Ecto neural progenitor cell (in vitro differentiated cells): ENCODE measurements at regions not wholly inside any gene's neighbourhood (a gene's known extent, or its start where the extent isn't known, plus 50 kb on each side); places are given as distances from the start of the nearest gene placed in this dataset.
"Not testable (repeated sequence)": the region's sequence is repeated elsewhere in the genome, so short reads cannot be mapped to it uniquely, and the experiment has no call there.

Source experiments
- DNase-seq: peaks from one replicate; pipeline ENCODE4 v3.0.0-alpha.2; 2018; ENCODE audit warnings: low spot score

DNA sequence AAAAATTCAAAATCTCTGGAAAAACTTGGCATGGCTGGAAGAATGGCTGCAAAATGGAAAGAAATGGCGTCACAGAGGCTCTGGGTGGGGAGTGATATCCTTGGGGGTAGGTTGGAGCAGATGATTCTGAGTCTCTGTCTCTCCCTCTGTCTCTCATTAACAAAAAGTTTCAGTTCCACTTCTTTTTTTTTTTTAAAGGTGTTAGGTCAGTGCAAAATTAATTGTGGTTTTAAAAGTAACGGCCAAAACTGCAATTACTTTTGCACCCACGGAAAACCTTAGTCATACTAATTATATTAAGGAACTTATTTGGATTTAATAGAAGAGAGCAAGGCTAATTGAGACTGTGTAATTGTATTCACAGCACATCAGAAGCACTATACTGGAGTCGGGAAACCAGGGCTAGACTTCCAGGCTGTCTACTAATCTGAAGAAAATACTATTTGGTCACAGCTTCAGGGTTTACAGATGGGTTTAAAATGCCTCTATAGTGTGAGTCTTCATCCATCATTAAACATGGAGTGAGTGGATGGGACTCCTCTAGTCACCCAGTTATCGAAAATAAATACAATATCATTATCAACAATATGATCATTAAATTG is 289.1 kb upstream of the PLD5 start:
- no peak for DNase-seq

DNA sequence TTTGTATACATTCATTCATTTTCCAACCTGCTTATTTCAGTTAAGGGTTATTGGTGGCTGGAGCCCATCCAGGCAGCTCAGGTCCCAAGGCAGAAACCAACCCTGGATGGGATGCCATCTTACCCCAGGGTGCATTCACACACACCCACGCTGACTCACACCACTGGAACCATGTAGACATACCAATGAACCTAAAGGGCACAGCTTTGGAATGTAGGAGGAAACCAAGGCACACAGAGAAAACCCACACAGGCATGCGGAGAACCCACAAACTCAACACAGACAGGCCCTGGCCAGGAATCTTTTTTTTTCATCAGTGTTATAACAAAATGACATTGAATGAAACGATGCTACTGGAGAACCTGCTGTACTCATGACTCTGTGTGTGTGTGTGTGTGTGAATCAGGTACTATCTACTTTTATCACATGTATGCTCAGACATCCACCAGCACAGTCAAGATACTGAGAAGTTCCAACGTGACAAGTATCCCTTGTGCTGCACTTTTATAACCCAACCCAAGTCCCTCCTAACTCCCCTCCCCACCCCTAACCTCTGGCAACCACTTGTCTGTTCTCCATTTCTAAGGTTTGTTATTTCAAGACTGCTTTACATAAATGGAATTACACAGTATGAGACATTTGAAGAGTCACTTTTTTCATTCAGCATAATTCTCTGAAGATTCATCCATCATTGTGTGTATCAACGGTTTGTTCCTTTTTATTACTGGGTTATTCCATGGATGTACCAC is 286.8 kb upstream of the PLD5 start:
- DNase-seq = no peak

DNA sequence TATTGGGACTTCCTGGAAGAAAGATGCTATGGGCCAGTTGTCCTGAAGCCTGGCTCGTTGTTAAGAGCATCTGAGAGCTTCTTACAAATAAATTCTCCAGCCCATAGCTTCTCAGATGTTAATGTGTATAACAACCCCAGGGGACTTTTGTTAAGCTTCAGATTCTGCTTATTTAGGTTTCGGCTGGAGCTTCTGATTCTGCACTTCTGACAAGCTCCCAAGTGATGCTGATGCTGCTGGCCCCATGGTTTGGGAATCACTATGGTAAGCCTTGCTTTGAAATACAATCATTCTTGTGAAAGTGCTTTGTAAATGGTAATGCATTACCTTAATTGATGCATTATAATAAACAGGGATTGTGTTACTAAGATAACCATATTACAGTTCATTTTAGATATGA is 281.8 kb upstream of the PLD5 start:
- no peak for DNase-seq

DNA sequence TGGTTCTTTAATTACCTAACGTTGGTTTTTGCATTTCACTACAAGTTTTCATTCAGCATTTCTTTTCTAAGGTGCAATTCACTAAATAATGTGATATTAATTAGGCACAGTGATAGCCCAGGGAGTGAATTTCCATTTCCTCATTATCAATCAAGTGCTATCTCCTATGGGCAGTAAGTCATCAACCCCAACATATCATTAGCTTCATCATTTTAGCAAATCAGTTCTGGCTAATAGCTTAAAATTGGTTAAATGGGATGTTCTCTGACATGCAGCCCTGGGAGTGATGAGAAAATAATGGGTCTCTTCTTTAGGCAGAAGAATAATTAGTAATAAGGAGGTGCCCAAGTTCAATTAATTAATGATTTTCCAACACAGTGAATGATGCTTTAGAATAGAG is 280.9 kb upstream of the PLD5 start:
- DNase-seq = not testable (repeated sequence)

DNA sequence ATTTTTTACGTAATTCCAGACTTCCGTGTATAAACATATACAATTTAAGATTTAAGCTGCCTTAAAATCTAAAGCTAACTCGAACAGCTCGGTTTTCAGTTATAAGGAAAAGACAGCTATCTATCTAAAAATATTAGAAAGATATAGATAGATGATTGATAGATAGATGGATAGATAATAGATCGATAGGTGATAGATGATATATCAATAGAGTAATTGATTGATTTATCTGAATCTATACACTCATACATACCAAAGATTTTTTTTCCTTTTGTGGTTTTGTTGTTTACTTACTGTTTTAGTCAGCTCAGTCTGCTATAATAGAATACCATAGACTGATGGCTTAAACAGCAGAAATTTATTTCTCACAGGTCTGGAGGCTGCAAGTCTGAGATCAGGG is 278.5 kb upstream of the PLD5 start:
- no peak for DNase-seq

DNA sequence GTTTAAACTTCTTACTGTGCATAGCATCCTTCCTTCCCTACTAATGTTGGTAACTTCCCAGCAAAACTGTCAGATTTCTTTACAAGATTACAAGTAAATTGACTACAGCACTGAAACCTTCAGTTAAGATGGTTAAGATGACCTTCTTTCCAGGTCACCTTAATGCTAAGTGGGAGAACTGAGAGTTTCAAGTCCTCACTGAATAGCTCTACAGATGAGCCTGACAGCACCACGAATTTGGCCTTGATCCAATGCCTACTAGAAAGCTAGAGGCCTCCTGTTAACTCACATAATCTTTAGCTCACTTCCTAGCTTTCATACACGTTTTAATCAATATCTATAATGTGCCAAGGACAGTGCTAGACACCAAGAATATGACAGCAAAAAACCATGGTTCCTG is 276.0 kb upstream of the PLD5 start:
- no peak for DNase-seq

DNA sequence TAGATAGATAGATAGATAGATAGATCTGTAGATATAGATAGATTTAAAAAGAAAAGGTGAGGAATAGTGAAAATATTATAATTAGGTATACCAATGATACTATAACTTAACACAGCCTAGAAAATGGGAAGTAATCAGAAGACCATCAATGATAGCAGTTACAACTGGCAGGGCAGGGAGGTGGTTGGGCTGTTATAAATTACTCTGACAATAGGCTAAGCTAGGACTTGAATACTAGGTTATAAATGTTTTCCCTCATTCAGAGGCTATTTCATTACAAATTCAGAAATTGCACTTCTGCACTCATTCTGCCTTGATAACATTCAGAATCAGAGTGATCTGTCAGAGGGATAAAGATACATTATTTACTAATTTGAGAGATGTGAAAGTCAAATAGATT is 273.4 kb upstream of the PLD5 start:
- DNase-seq = no peak

DNA sequence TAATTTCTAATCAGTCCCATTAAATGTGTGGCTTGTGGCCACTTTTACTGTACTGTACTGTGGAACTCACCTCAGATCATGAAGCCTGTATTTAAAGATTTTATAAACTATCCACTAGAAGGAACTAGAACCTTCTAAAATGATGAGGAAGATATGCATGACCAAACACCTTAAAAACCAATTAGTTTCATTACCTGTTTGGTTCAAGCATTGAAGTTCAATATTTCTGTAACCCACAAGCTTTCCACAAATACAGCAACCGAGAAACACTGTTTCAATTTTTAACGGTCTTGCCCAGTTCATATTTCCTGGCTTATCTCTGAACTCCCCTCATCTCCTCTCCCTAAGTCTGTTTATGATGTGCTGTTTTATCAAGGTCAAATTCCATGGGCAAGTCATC is 264.3 kb upstream of the PLD5 start:
- DNase-seq = no peak

DNA sequence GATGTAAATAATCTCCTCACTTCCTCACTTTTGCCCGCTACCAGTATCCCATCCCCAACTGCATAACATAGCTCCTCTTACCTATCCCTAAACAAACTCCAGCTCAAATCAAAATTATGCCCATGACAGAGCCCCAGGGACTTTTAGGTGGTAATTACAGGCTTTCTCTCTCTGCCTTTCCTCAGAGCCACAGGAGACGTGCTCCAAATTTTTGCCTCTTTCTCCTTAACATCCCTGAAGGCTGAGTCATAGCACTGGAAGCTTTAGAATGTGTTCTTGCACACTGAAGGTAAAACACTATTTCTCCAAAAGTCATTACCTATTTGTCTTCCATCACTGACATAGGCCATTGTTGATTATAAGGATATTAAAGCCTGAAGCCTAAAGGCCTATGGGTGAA is 263.5 kb upstream of the PLD5 start:
- no peak for DNase-seq

DNA sequence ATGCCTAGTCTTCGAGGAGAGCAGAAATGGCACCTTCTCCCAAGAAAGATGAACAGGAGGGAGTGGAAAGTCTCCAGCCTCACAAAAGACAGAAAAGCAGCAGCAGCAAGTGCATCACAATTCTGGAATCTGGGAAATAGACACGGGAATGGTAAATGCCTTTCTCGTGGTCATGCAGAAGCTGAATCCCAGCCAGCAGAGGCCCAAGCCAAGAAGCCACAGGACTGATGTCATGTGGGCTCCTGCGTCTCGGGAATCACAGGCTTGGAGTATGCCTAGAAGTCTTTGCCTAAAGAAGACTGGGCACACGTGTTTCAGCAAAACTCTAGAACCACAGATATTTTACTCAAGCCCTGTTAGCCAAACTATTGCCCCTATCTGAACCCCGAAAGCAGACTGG is 260.3 kb upstream of the PLD5 start:
- DNase-seq = no peak

DNA sequence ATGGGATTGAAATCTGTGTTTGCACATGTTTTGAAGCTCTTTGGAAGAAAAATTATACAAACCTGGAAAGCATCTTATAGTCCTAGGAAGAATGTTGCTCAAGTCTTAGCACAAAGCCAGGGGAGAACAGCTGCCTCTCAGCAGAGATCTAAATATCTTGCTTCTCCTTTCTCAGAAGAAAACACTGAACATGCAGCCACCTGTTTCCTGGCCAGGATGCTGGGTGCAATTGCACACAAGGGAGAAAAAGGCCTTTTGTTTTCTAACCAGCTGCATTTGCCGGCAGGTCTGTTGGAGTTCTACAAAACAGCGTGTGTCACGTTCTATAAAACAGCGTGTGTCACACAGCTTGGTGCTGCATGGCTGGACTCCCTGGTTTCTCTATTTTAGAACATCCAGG is 259.6 kb upstream of the PLD5 start:
- DNase-seq = no peak

DNA sequence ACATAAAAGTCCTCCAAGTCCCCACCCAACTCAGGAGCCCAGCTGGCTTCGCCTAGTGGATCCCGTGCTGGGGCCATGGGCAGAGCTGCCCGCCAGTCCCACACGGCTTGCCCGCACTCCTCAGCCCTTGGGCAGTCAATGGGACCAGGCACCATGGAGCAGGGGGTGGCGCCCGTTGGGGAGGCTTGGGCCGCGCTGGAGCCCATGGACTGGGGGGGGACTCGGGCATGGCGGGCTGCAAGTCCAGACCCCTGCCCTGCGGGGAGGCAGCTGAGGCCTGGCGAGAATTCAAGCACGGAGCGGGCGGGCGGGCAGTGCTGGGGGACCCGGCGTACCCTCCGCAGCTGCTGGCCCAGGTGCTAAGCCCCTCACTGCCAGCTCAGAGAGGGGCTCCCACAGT is 249.8 kb upstream of the PLD5 start:
- DNase-seq = no peak

DNA sequence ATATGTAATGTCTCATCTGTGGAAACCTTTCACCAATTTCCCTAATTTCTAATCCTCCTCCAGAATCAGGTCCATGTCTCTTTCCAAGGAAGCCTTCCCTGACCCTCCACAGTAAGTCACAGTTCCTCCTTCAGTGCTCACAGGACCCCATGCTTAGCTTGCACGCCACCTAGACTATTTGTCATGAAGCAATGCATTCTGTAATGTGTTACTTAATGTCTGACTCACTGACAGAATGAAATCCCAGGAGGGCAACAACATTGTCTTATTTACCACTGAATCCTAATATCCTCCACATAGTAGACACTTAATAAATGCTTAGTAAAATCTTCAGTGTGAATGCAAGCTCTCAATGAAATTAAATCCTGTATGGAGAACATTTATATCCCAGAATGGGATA is 245.9 kb upstream of the PLD5 start:
- no peak for DNase-seq

DNA sequence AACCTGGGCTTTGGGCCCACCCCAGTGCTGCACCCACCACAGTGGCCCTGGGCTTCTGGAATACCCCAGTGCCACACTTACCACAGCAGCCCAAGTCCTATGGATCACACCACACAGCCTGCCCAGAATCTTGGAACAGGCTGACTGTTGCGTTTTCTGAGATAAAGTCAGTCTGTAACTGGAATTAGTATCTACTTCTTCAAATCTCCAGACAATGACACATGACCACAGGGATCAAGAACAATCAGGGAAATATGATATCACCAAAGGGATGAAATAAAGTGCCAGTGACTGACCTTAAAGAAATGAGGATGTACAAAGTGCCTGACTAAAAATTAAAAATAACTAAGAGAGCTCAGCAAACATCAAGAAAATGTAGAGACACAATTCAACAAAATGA is 239.7 kb upstream of the PLD5 start:
- DNase-seq = no peak

DNA sequence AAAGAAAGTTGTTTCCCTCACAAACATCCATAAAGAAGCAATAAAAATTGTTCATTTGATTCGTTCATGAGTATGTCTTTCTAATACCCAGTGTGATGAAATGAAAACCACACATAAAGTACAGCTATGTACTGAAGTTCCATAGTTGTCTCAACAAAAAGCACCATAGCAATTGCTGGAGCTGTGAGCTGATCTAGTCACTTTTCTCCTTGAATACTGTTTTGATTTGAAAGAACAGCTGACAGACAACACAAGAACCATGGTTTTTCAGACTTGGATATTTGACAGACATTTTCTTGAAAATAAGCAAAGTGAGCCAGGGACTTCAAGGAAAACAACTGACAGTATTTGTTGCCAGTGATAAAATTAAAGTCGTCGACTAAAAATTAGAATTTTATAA is 237.1 kb upstream of the PLD5 start:
- no peak for DNase-seq

DNA sequence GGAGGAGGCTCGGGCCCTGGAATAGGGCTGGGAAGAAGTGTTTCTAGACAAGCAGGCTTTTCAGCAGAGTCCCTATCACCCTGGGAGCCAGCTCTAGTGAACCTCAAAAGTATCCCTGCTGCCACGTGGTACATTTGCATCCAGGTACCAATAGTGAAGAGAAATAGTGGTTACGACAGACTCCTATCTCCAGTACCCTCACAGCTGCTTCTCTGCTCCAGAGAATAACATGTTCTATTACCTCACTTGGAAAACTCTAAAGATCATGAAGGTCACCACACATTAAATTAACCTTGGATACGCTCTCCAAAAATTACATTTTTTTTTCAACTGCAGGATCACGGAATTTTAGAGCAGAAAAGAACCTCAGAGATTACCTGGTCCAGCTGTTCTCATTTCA is 230.4 kb upstream of the PLD5 start:
- no peak for DNase-seq

DNA sequence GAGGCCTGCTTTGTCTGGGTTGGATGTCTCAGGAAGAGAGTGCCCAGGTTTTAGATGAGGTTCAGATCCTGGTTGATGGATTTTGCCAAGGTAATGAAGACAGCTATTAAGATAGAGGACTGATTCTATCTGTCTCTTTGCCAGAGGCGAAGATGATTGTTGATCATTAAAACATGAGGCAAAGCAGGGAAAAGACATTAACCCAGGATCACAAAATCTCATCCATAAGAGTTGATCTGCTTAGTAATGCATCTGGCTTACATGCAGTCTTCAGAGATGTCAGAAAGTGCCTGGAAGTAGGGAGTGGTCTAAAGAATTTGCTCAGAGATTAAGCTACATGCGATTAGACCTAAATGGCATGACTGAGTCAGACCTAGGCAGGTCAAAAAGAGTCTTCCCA is 229.6 kb upstream of the PLD5 start:
- DNase-seq = no peak

DNA sequence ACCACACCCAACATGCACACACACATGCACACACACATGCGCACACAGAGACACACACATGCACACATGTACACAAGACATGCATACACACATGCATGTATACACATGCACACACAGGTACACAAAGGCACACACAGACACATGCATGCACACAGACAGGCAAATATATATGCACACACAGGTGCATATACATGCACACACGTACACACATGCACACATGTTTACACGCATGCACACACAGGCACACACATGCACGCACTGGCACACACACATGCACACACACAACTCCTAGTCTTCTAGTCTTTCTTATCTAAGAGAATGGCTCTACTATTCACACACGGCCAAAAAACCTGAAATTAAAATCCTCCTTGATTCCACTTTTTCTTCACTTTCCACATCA is 222.7 kb upstream of the PLD5 start:
- no peak for DNase-seq

DNA sequence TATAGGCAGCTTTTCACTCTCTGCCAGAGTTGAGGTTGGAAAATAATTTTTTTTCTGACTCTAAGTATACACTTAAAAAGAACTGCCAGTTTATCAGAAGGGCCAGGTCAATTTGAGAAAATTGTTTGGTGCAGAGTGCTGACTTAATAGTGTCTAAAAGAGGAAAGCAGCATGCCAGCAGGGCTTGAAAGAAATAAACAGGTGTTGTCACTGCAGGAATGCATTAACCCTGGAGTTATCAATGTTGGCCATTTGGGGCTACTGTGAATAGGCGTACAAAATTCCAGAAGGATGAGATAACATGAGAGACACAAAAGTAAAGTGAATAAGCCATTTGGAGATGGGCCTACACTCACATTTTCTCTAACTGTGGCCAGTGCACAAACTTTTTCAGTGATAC is 220.6 kb upstream of the PLD5 start:
- DNase-seq = no peak

DNA sequence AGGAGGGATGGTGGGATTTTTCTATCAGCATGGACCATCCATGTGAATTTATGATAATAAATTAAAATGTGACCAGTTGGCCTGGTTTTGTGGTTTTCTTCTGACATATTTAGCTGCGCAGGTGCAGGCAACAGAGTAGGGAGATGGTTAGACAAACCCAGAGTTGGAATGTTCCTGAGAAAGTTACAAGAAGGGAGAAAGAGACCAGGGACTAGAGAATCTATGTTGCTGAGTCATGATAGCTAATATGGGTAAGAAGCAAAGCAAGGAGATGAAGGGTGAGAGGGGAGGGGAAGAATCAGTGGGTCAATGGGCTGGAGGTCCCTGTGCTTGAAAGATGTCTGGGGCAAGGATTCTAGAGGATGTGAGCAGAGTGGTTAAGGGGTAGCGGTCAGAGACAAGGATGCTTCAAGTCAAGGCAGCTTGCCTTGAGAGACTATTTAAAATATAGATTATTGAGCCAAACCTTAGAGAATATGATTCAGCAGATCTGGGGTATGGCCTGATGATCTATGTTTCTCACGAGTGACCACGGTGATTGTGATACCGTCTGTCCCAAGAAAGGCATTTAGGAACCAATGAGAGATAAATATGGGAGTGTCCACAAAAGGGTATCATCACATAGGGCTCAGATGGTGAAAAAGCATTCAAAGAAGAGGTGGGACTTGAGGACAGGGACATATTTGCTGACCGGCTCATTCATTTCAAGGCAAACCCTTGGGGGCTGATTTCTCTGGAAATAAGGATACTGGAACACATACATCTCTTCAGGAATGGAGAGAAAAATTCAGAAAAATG is 219.7 kb upstream of the PLD5 start:
- DNase-seq = no peak

DNA sequence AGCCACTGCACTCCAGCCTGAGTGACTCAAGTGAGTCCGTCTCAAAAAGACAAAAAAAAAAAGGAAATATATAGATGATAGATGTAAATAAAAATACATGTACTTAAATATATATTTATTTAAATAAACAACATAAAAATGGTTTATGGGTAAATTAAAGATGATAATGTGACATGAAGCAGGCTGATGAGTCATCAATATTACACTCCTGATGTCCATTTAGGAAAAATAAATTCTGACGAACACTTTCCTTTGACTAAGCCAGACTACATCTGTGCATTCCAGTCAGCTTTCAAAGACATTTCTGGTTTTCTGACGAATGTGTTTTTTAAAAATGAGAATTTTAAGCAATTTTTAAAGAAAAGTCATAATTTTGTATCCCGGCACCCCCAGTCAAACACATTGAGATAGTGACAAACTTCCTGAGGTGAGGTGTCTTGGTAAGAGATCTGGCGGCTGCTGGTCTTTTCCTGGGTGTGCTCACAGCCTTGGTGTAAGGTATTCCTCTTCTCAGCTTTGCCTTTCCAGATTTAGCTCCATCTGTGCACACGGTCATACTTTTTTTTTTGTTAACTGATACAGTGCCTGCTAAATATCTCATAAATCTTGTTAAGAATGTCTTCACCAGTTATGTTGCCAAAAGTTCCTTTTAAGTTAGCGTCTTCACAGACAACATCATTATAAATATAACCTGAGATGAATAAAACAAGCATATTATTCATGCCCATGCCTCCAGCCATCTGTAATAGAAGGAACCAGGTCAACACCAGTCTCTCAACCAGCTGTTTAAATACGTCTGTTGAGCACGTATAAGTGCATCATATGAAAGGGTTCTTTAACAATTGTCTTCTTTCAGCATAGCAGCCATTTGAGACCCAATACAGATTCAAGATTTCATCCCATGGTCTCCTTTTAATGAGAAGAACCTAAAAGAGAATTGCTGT is 214.5 kb upstream of the PLD5 start:
- DNase-seq = no peak

DNA sequence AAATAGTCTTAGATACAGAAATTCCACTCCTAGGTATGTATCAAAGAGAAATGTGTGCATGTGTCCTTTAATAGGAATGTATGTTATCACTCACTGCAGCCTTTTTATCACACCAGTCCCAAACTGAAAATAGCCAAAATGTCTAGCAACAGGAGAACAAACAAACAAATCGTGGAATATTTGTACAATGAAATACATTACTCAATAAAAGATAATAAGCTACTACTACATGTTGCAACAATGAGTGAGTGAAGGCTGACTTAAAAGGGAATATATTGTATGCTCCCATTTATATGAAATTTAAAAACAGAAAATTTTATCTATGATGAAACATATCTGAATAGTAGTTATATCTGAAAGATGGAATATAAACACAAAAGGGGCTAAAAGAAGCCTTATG is 212.1 kb upstream of the PLD5 start:
- DNase-seq = no peak
